ENCODE measurements at regions not wholly inside any gene's neighbourhood (a gene's known extent, or its start where the extent isn't known, plus 50 kb on each side); places are given as distances from the start of the nearest gene placed in this dataset.
"Not testable (repeated sequence)": the region's sequence is repeated elsewhere in the genome, so short reads cannot be mapped to it uniquely, and the experiment has no call there.

GRCh38 chr10:25808372-25808771 lies 125.7 kb upstream of the MYO3A start:
- no peak for DNase-seq (ENCODE audit: low spot score)

- DNase-seq (ENCODE audit: low spot score): no peak
These were observed 122.9 kb upstream of the MYO3A start for GRCh38 chr10:25811052-25811685.

- DNase-seq (ENCODE audit: low spot score): no peak
These were observed 120.5 kb upstream of the MYO3A start for GRCh38 chr10:25813511-25813910.

GRCh38 chr10:25815236-25815635 lies 118.8 kb upstream of the MYO3A start:
- DNase-seq (ENCODE audit: low spot score): no peak

- no peak for DNase-seq (ENCODE audit: low spot score)
These were observed 117.8 kb upstream of the MYO3A start for GRCh38 chr10:25815999-25816768.

- no peak for DNase-seq (ENCODE audit: low spot score)
These were observed 116.8 kb upstream of the MYO3A start for GRCh38 chr10:25817200-25817599.

GRCh38 chr10:25818751-25819150 lies 115.3 kb upstream of the MYO3A start:
- no peak for DNase-seq (ENCODE audit: low spot score)

GRCh38 chr10:25820472-25820871 lies 113.6 kb upstream of the MYO3A start:
- no peak for DNase-seq (ENCODE audit: low spot score)

GRCh38 chr10:25820874-25821273 lies 113.2 kb upstream of the MYO3A start:
- no peak for DNase-seq (ENCODE audit: low spot score)

- DNase-seq (ENCODE audit: low spot score): no peak
These were observed 110.0 kb upstream of the MYO3A start for GRCh38 chr10:25824050-25824449.

GRCh38 chr10:25828475-25828874 lies 105.6 kb upstream of the MYO3A start:
- DNase-seq (ENCODE audit: low spot score): no peak

- no peak for DNase-seq (ENCODE audit: low spot score)
These were observed 102.9 kb upstream of the MYO3A start for GRCh38 chr10:25831080-25831479.

- DNase-seq (ENCODE audit: low spot score): no peak
These were observed 94.3 kb upstream of the MYO3A start for GRCh38 chr10:25839683-25840082.

GRCh38 chr10:25840875-25841274 lies 93.2 kb upstream of the MYO3A start:
- not testable (repeated sequence) for DNase-seq (ENCODE audit: low spot score)

- no peak for DNase-seq (ENCODE audit: low spot score)
These were observed 91.9 kb upstream of the MYO3A start for GRCh38 chr10:25842146-25842545.

- DNase-seq (ENCODE audit: low spot score): no peak
These were observed 90.4 kb upstream of the MYO3A start for GRCh38 chr10:25843551-25844170.

GRCh38 chr10:25844716-25845115 lies 89.3 kb upstream of the MYO3A start:
- not testable (repeated sequence) for DNase-seq (ENCODE audit: low spot score)

GRCh38 chr10:25849268-25849667 lies 84.8 kb upstream of the MYO3A start:
- DNase-seq (ENCODE audit: low spot score): no peak

GRCh38 chr10:25849988-25850387 lies 84.0 kb upstream of the MYO3A start:
- no peak for DNase-seq (ENCODE audit: low spot score)

GRCh38 chr10:25851548-25851947 lies 82.5 kb upstream of the MYO3A start:
- DNase-seq (ENCODE audit: low spot score): no peak

GRCh38 chr10:25852364-25852941 lies 81.6 kb upstream of the MYO3A start:
- no peak for DNase-seq (ENCODE audit: low spot score)

GRCh38 chr10:25858076-25858475 lies 76.0 kb upstream of the MYO3A start:
- no peak for DNase-seq (ENCODE audit: low spot score)

GRCh38 chr10:25865267-25865666 lies 68.8 kb upstream of the MYO3A start:
- DNase-seq (ENCODE audit: low spot score): no peak
